Upper lobe of right lung (tissue), 1 donor: ENCODE measurements at regions not wholly inside any gene's neighbourhood (a gene's known extent, or its start where the extent isn't known, plus 50 kb on each side); places are given as distances from the start of the nearest gene placed in this dataset.

Experiments
- ATAC-seq: fragments of 200-7000 bp; cut with Tn5 transposase; one replicate; pipeline ENCODE4 v1.9.1; 2020; ENCODE audit warnings: mild to moderate bottlenecking, moderate library complexity
- DNase-seq: peaks from one replicate; pipeline ENCODE4 v3.0.0-alpha.2; 2020
- H3K27ac ChIP-seq: fragments of 200-600 bp; one replicate; pipeline ENCODE4 v1.8.0; 2022
- H3K27me3 ChIP-seq: fragments of 200-600 bp; one replicate; pipeline ENCODE4 v1.8.0; 2022; ENCODE audit warnings: mild to moderate bottlenecking
- H3K36me3 ChIP-seq: fragments of 200-600 bp; one replicate; pipeline ENCODE4 v1.8.0; 2022
- H3K4me1 ChIP-seq: fragments of 200-600 bp; one replicate; pipeline ENCODE4 v1.8.0; 2022
- H3K4me3 ChIP-seq: fragments of 200-600 bp; one replicate; pipeline ENCODE4 v1.8.0; 2022; ENCODE audit warnings: mild to moderate bottlenecking
- H3K9me3 ChIP-seq: fragments of 200-600 bp; one replicate; pipeline ENCODE4 v1.8.0; 2022
- intact Hi-C: fragments of 100-400 bp; cut with DNase I; formaldehyde crosslinking; loops from one replicate; pipeline ENCODE4 v1.11.0; 2022
- TF ChIP-seq, protein P1 (sequence below): fragments of 200-600 bp; IDR thresholded peaks from one replicate; pipeline ENCODE4 v1.8.0; 2022; ENCODE audit warnings: antibody characterized with exemption
- donor health status: DM: no; HTN: yes; CAD: no; lungs with severe emphysema.

DNA sequence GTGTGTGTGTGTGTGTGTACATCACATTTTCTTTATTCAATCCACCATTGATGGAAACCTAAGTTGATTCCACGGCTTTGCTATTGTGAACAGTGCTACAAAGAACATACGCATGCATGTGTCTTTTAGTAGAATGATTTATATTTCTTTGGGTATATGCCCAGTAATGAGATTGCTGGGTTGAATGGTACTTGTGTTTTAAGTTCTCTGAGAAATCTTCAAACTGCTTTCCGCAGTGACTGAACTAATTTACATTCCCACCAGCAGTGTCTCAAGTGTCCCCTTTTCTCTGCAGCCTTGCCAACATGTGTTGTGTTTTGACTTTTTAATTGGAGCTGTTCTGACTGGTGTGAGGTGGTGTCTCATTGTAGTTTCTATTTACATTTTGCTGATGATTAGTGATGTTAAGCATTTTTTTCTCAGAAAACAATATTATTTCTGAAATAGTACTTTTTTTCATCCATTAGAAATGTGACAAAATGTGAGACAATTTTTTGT lies 769.7 kb downstream of the TAF11L14 start:
- H3K27ac ChIP-seq = no peak overlapping the region
- no peak overlapping the region for H3K4me3 ChIP-seq
- H3K9me3 ChIP-seq = no peaks in the 10 kb centered on the region
- H3K4me1 ChIP-seq = no peaks in the 10 kb centered on the region
- intact Hi-C loops = no loop called here
- no peak for DNase-seq
- TF ChIP-seq, protein P1, sequence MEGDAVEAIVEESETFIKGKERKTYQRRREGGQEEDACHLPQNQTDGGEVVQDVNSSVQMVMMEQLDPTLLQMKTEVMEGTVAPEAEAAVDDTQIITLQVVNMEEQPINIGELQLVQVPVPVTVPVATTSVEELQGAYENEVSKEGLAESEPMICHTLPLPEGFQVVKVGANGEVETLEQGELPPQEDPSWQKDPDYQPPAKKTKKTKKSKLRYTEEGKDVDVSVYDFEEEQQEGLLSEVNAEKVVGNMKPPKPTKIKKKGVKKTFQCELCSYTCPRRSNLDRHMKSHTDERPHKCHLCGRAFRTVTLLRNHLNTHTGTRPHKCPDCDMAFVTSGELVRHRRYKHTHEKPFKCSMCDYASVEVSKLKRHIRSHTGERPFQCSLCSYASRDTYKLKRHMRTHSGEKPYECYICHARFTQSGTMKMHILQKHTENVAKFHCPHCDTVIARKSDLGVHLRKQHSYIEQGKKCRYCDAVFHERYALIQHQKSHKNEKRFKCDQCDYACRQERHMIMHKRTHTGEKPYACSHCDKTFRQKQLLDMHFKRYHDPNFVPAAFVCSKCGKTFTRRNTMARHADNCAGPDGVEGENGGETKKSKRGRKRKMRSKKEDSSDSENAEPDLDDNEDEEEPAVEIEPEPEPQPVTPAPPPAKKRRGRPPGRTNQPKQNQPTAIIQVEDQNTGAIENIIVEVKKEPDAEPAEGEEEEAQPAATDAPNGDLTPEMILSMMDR = no peak
- H3K27me3 ChIP-seq = no peaks in the 10 kb centered on the region
- peak; percentile 75 for ATAC-seq
- no peaks in the 10 kb centered on the region for H3K36me3 ChIP-seq

DNA sequence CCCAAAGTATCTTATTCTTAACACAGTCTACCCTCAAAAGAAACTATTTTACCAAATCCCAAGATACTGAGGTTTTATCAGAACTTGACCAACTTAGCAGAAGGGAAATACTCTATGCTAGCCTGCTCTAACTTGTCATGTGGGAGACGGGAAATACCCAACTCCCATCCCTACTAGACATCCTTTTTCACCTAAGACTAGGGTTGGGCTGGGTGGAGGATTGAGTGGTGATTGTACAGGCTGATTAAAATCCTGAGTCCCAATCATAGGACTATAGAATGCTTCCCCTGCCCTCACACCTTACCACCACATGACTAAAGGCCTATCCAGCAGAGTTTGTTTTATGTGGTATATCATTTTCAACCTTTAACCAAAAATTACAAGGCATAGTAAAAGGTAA lies 786.5 kb downstream of the TAF11L14 start:
- no peak for ATAC-seq
- TF ChIP-seq, protein P1 = no peak
- Histone ChIP-seq H3K9me3 (no peaks in the 10 kb centered on the region), H3K27me3 (no peaks in the 10 kb centered on the region), H3K36me3 (no peaks in the 10 kb centered on the region), H3K4me3 (no peak overlapping the region), H3K4me1 (no peaks in the 10 kb centered on the region), H3K27ac (no peak overlapping the region)
- intact Hi-C loops = no loop called here
- no peak for DNase-seq

DNA sequence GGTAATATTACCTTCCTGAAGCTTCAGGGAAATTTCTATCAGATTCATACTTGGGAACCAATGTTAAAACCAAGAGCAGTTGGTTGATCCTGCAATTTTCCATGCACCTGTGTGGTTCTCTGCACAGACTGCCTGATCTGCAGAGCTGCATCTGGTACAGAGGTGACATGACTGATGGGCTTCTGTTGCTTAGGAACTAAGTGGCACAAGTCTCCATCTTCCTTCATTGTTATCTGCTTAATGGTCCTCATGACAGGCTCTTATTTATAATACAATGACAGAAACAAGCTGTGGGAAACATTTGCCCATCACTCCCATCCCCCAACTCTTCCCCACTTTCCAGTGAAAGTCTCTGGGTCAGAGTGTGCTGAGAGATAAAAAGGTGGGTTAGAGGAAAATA lies 799.1 kb downstream of the TAF11L14 start:
- TF ChIP-seq, protein P1 = no peak
- intact Hi-C loops = no loop called here
- Histone ChIP-seq H3K27ac (no peak overlapping the region), H3K4me3 (no peak overlapping the region), H3K4me1 (no peaks in the 10 kb centered on the region), H3K27me3 (no peaks in the 10 kb centered on the region), H3K36me3 (no peaks in the 10 kb centered on the region), H3K9me3 (no peaks in the 10 kb centered on the region)
- DNase-seq (no peak), ATAC-seq (no peak)

DNA sequence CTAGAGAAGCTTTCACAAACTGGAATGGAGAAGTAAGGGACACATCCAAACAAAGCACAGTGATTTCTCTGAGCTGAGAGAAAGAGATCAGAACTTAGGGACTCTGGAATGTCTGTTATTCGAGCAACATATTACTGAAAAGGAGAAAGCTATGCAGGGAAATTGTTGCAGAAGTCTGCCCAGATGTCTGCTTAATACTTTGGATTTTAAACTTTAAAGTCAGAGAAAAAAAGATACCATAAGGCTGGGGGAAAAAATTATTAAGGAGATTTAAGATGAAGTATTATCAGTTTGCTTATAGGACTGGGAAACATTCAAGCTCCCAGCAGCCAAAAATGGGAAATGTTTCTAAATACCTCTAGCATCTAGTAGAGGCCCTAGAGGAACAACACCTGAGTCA lies 803.9 kb downstream of the TAF11L14 start:
- no peak for ATAC-seq
- TF ChIP-seq, protein P1 = no peak
- no peak overlapping the region for H3K27ac ChIP-seq

DNA sequence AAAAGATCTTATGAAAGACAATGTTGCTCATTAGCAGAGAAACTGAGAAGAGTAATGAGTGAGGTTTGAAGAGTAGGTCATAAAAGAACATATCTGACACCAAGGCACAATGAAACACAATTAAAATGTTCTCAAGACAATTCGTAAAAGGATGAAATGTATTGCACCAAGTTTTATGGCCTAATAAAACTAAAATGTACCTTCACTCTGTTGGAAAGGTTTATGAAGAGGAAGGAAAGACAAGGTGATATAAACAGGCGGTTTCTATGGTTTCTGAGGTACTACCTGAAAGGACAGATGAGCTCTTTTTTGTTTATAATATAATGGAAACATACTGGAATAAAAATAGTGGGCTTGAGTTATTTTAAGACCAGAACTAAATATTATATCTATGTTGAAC lies 821.3 kb downstream of the TAF11L14 start:
- DNase-seq (no peak), ATAC-seq (no peak)
- Histone ChIP-seq H3K9me3 (no peaks in the 10 kb centered on the region), H3K27me3 (no peaks in the 10 kb centered on the region), H3K4me1 (no peaks in the 10 kb centered on the region), H3K27ac (no peak overlapping the region), H3K4me3 (no peak overlapping the region), H3K36me3 (no peaks in the 10 kb centered on the region)
- TF ChIP-seq, protein P1 = no peak
- intact Hi-C loops = no loop called here

More for the DNA sequence above, 803.9 kb downstream of the TAF11L14 start:
- intact Hi-C loops = no loop called here
- H3K27me3 ChIP-seq = no peaks in the 10 kb centered on the region
- no peaks in the 10 kb centered on the region for H3K36me3 ChIP-seq
- H3K4me3 ChIP-seq = no peak overlapping the region
- DNase-seq = no peak
- H3K9me3 ChIP-seq = no peaks in the 10 kb centered on the region
- no peaks in the 10 kb centered on the region for H3K4me1 ChIP-seq

DNA sequence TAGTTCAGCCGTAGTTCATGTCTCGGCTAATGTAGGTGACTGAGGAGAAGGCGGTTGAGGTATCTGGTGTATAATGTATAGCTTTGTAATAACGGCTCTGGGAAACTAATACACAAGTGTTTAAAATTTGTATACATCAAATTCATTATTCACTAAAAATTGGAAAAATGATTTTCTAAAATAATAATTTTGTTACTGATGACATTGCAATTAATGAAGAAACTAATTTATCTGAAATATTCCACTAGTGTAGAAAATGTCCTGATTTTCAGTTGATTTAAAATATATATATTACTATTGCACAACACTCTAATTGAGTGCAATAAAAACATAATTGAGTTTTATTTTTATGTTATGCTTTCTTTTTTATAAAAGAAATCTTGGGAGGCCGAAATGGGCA lies 823.0 kb downstream of the TAF11L14 start:
- intact Hi-C loops = no loop called here
- Histone ChIP-seq H3K4me3 (no peak overlapping the region), H3K4me1 (no peaks in the 10 kb centered on the region), H3K27ac (no peak overlapping the region), H3K27me3 (no peaks in the 10 kb centered on the region), H3K9me3 (no peaks in the 10 kb centered on the region), H3K36me3 (no peaks in the 10 kb centered on the region)
- ATAC-seq (no peak), DNase-seq (no peak)
- TF ChIP-seq, protein P1 = no peak
